Gastroesophageal sphincter (tissue), 3 donors: ENCODE measurements at regions not wholly inside any gene's neighbourhood (a gene's known extent, or its start where the extent isn't known, plus 50 kb on each side); places are given as distances from the start of the nearest gene placed in this dataset.

Experiments
- CTCF ChIP-seq, 4 experiments: fragments of 200-600 bp in 2 of 4; fragments of 450-650 bp in 2 of 4; sonication (generic) in 1 of 4; IDR thresholded peaks; one replicate each; pipeline ENCODE4 v1.5.1; 2017 to 2019; ENCODE audit warnings: antibody characterized with exemption in 4 of 4, mild to moderate bottlenecking in 2 of 4, moderate library complexity in 2 of 4
- POLR2A ChIP-seq, 2 donors: fragments of 450-650 bp; IDR thresholded peaks; one replicate each; pipeline ENCODE4 v1.6.1; 2017; ENCODE audit warnings: antibody characterized with exemption in 2 of 2, mild to moderate bottlenecking in 2 of 2, moderate library complexity in 1 of 2

DNA sequence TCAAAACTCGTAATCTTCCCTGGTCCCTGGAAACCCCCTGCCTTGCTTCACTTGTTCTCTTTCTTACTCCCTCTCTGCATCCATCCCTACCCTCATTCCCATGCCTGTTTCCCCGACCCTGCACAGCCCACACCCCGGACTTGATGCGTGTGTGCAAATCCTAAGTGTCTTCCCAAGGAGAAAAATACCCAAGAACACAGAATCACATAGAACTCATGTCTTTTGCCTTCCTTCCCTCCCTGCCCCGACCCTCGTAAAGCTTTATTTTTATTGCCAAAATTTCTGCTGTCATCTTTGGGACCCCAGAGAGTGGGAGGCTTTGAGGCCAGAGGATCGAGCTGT lies 169.6 kb upstream of the PMEPA1 start:
- TF ChIP-seq POLR2A (IDR thresholded peaks at IDR 0.05) (no peak), CTCF (IDR thresholded peaks at IDR 0.05) (no peak)
